Testis (tissue), 2 donors: ENCODE measurements at regions not wholly inside any gene's neighbourhood (a gene's known extent, or its start where the extent isn't known, plus 50 kb on each side); places are given as distances from the start of the nearest gene placed in this dataset.

Source experiments
- POLR2A ChIP-seq: fragments of 450-650 bp; IDR thresholded peaks from one replicate; pipeline ENCODE4 v1.6.1; 2017; ENCODE audit warnings: antibody characterized with exemption, mild to moderate bottlenecking, moderate library complexity
- TF ChIP-seq, protein P1 (sequence below), 3 experiments: fragments of 450-650 bp in 2 of 3; fragments of 200-600 bp in 1 of 3; sonication (generic) in 1 of 3; IDR thresholded peaks; one replicate each; pipeline ENCODE4 v1.5.1; 2016 to 2019; ENCODE audit warnings: antibody characterized with exemption in 3 of 3, mild to moderate bottlenecking in 2 of 3, moderate library complexity in 1 of 3

- TF ChIP-seq POLR2A, result no peak
- TF ChIP-seq, protein P1, sequence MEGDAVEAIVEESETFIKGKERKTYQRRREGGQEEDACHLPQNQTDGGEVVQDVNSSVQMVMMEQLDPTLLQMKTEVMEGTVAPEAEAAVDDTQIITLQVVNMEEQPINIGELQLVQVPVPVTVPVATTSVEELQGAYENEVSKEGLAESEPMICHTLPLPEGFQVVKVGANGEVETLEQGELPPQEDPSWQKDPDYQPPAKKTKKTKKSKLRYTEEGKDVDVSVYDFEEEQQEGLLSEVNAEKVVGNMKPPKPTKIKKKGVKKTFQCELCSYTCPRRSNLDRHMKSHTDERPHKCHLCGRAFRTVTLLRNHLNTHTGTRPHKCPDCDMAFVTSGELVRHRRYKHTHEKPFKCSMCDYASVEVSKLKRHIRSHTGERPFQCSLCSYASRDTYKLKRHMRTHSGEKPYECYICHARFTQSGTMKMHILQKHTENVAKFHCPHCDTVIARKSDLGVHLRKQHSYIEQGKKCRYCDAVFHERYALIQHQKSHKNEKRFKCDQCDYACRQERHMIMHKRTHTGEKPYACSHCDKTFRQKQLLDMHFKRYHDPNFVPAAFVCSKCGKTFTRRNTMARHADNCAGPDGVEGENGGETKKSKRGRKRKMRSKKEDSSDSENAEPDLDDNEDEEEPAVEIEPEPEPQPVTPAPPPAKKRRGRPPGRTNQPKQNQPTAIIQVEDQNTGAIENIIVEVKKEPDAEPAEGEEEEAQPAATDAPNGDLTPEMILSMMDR (IDR thresholded peaks at IDR 0.05), result no peak
Observed at GRCh38 chr2:236632295-236633218, 62.9 kb downstream of the ACKR3 start.
